ENCODE measurements at regions not wholly inside any gene's neighbourhood (a gene's known extent, or its start where the extent isn't known, plus 50 kb on each side); places are given as distances from the start of the nearest gene placed in this dataset.
"Not testable (repeated sequence)": the region's sequence is repeated elsewhere in the genome, so short reads cannot be mapped to it uniquely, and the experiment has no call there.

GRCh38 chr20:53734006-53734688 lies 140.5 kb upstream of the ZNF217 start:
- Histone ChIP-seq H3K27me3 (ENCODE audit: control insufficient read depth, insufficient read depth, low read length) (no peaks in the 10 kb centered on the region), H3K4me1 (ENCODE audit: control insufficient read depth, insufficient read depth, low read length) (peaks cover 33% of the 10 kb centered on the region), H3K36me3 (ENCODE audit: control insufficient read depth, insufficient read depth, low read length) (no peaks in the 10 kb centered on the region), H3K9me3 (ENCODE audit: control insufficient read depth, low read length) (no peaks in the 10 kb centered on the region), H3K9ac (ENCODE audit: low read length) (no peak overlapping the region), H3K4me3 (ENCODE audit: low read length) (no peak overlapping the region)

DNA sequence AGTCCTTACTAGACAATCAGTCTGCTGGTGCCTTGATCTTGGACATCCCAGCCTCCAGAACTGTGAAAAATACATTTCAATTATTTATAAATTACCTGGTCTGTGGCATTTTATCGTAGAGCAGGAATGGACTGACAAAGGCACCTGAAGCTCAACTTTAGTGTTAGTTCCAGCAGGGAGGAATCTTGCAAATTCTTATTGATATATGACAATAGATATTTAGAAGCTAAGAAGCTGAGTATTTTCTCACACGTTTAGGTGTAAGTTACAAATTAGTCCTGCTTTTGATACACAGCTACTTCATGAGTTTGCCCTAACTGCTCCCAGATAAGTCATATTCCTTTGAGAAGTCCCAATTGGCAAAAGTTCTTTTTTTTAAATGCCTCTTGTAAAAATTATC lies 138.0 kb upstream of the ZNF217 start:
- Histone ChIP-seq H3K36me3 (ENCODE audit: control insufficient read depth, insufficient read depth, low read length) (no peaks in the 10 kb centered on the region), H3K9me3 (ENCODE audit: control insufficient read depth, low read length) (no peaks in the 10 kb centered on the region), H3K9ac (ENCODE audit: low read length) (no peak overlapping the region), H3K27me3 (ENCODE audit: control insufficient read depth, insufficient read depth, low read length) (no peaks in the 10 kb centered on the region), H3K4me1 (ENCODE audit: control insufficient read depth, insufficient read depth, low read length) (peaks cover 9% of the 10 kb centered on the region), H3K4me3 (ENCODE audit: low read length) (no peak overlapping the region)

- H3K27me3 ChIP-seq (ENCODE audit: control insufficient read depth, insufficient read depth, low read length): no peaks in the 10 kb centered on the region
- H3K4me1 ChIP-seq (ENCODE audit: control insufficient read depth, insufficient read depth, low read length): no peaks in the 10 kb centered on the region
- H3K9ac ChIP-seq (ENCODE audit: low read length): no peak overlapping the region
These were observed 134.7 kb upstream of the ZNF217 start for GRCh38 chr20:53728359-53728758.

DNA sequence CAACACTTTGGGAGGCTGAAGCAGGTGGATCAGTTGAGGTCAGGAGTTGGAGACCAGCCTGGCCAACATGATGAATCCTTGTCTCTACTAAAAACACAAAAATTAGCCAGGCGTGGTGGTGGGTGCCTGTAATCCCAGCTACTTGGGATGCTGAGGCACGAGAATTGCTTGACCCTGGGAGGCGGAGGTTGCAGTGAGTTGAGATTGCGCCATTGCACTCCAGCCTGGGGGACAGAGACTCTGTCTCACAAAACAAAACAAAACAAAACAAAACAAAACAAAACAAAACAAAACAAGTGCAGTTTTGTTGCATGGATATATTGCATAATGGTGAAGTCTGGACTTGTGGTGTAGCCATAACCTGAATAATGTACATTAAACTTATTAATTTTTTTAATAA lies 133.6 kb upstream of the ZNF217 start:
- H3K9me3 ChIP-seq (ENCODE audit: control insufficient read depth, low read length); H3K4me3 ChIP-seq (ENCODE audit: low read length); H3K36me3 ChIP-seq (ENCODE audit: control insufficient read depth, insufficient read depth, low read length); H3K27me3 ChIP-seq (ENCODE audit: control insufficient read depth, insufficient read depth, low read length); H3K4me1 ChIP-seq (ENCODE audit: control insufficient read depth, insufficient read depth, low read length); H3K9ac ChIP-seq (ENCODE audit: low read length): not testable (repeated sequence)

More at GRCh38 chr20:53728359-53728758, 134.7 kb upstream of the ZNF217 start:
- Histone ChIP-seq H3K36me3 (ENCODE audit: control insufficient read depth, insufficient read depth, low read length) (no peaks in the 10 kb centered on the region), H3K9me3 (ENCODE audit: control insufficient read depth, low read length) (no peaks in the 10 kb centered on the region), H3K4me3 (ENCODE audit: low read length) (no peak overlapping the region)

- Histone ChIP-seq H3K36me3 (ENCODE audit: control insufficient read depth, insufficient read depth, low read length) (no peaks in the 10 kb centered on the region), H3K9ac (ENCODE audit: low read length) (no peak overlapping the region)
These were observed 131.9 kb upstream of the ZNF217 start for GRCh38 chr20:53725575-53725970.

DNA sequence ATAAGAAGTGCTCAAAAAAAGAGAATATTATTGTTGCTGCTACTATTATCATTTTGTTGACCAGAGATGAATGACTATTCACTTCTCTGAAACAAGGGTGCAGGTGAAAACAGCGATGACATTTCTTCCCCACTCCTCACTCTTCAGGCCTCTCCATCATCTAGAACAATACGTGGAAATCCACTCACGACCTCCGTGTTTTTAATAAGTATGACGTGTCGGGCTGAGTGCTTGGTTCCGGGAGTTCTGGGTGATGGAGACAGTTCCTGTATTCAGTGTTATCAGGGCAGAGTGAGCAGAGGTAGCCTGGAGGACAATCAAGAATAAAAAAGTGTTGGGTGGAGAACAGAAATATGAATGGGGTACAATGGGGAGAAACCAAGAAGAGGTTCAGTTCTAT lies 130.0 kb upstream of the ZNF217 start:
- Histone ChIP-seq H3K36me3 (ENCODE audit: control insufficient read depth, insufficient read depth, low read length) (no peaks in the 10 kb centered on the region), H3K9me3 (ENCODE audit: control insufficient read depth, low read length) (no peaks in the 10 kb centered on the region), H3K4me3 (ENCODE audit: low read length) (no peak overlapping the region), H3K4me1 (ENCODE audit: control insufficient read depth, insufficient read depth, low read length) (no peaks in the 10 kb centered on the region), H3K27me3 (ENCODE audit: control insufficient read depth, insufficient read depth, low read length) (no peaks in the 10 kb centered on the region), H3K9ac (ENCODE audit: low read length) (no peak overlapping the region)

More at GRCh38 chr20:53725575-53725970, 131.9 kb upstream of the ZNF217 start:
- H3K27me3 ChIP-seq (ENCODE audit: control insufficient read depth, insufficient read depth, low read length): no peaks in the 10 kb centered on the region
- H3K4me3 ChIP-seq (ENCODE audit: low read length): no peak overlapping the region
- H3K4me1 ChIP-seq (ENCODE audit: control insufficient read depth, insufficient read depth, low read length): no peaks in the 10 kb centered on the region
- H3K9me3 ChIP-seq (ENCODE audit: control insufficient read depth, low read length): no peaks in the 10 kb centered on the region

- Histone ChIP-seq H3K27me3 (ENCODE audit: control insufficient read depth, insufficient read depth, low read length) (no peaks in the 10 kb centered on the region), H3K9me3 (ENCODE audit: control insufficient read depth, low read length) (no peaks in the 10 kb centered on the region), H3K36me3 (ENCODE audit: control insufficient read depth, insufficient read depth, low read length) (no peaks in the 10 kb centered on the region), H3K4me1 (ENCODE audit: control insufficient read depth, insufficient read depth, low read length) (no peaks in the 10 kb centered on the region), H3K9ac (ENCODE audit: low read length) (no peak overlapping the region), H3K4me3 (ENCODE audit: low read length) (no peak overlapping the region)
These were observed 129.4 kb upstream of the ZNF217 start for GRCh38 chr20:53723045-53723444.

DNA sequence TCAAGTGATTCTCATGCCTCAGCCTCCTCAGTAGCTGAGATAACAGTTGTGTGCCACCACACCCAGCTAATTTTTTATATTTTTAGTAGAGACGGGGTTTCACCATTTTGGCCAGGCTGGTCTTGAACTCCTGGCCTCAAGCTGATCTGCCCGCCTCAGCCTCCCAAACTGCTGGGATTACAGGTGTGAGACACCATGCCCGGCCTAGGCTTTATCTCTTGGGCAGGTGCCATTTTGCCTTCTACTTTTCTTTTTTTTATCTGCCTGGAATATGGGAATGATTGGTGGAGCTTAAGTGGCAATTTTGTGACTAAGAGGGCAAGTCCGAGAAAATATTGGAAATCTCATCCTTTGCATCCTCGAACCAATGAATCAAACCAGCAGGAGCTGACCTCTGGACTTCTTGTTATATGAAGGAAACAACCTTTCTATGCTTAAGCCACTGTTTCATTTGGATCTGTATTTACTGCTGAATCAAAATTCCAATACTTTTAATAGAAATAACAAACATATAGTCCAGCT lies 128.9 kb upstream of the ZNF217 start:
- Histone ChIP-seq H3K4me3 (ENCODE audit: low read length) (no peak overlapping the region), H3K27me3 (ENCODE audit: control insufficient read depth, insufficient read depth, low read length) (no peaks in the 10 kb centered on the region), H3K36me3 (ENCODE audit: control insufficient read depth, insufficient read depth, low read length) (no peaks in the 10 kb centered on the region), H3K4me1 (ENCODE audit: control insufficient read depth, insufficient read depth, low read length) (no peaks in the 10 kb centered on the region), H3K9me3 (ENCODE audit: control insufficient read depth, low read length) (no peaks in the 10 kb centered on the region), H3K9ac (ENCODE audit: low read length) (no peak overlapping the region)

GRCh38 chr20:53721445-53721963 lies 127.9 kb upstream of the ZNF217 start:
- not testable (repeated sequence) for H3K27me3 ChIP-seq (ENCODE audit: control insufficient read depth, insufficient read depth, low read length); H3K9me3 ChIP-seq (ENCODE audit: control insufficient read depth, low read length); H3K9ac ChIP-seq (ENCODE audit: low read length); H3K4me1 ChIP-seq (ENCODE audit: control insufficient read depth, insufficient read depth, low read length); H3K4me3 ChIP-seq (ENCODE audit: low read length); H3K36me3 ChIP-seq (ENCODE audit: control insufficient read depth, insufficient read depth, low read length)

- H3K9ac ChIP-seq (ENCODE audit: low read length); H3K4me1 ChIP-seq (ENCODE audit: control insufficient read depth, insufficient read depth, low read length): not testable (repeated sequence)
These were observed 125.6 kb upstream of the ZNF217 start for GRCh38 chr20:53719171-53719803.

DNA sequence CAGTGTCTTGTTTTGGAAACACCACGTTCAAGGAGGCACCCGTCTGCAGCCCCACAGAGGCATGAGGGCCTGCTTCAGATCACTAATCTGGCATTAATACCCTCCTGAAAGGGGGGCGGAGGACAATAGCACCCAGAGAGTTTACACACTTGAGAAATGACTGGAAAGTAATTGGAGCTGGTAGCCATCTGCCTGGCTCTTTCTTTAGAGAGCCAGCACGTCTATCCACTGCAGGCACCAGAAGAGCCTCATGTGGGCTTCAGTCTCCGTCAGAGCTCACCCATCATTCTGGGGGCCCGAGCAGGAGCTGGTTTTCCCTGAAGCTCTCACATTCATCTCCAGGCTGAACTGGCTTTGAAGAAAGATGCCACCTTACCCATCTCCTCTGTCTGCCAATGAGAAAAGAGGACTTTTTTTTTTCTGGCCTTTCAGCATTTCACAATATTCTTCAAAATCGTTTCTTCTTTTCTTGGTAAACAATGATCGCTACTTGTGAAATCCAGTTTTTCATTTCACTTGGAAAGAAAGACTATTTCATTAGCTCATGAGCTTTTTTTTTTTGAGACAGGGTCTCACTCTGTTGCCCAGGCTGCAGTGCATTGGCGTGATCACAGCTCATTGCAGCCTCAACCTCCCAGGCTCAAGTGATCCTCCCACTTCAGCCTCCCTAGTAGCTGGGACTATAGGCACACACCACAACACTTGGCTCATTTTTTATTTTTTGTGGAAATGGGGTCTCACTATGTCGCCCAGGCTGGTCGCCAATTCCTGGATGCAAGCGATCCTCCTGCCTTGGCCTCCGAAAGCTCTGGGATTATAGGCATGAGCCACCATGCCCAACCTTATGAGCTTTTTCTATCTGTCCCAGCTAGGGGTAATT lies 124.7 kb upstream of the ZNF217 start:
- H3K36me3 ChIP-seq (ENCODE audit: control insufficient read depth, insufficient read depth, low read length): no peaks in the 10 kb centered on the region
- no peaks in the 10 kb centered on the region for H3K27me3 ChIP-seq (ENCODE audit: control insufficient read depth, insufficient read depth, low read length)
- no peaks in the 10 kb centered on the region for H3K9me3 ChIP-seq (ENCODE audit: control insufficient read depth, low read length)
- no peak overlapping the region for H3K4me3 ChIP-seq (ENCODE audit: low read length)
- H3K9ac ChIP-seq (ENCODE audit: low read length): no peak overlapping the region
- no peaks in the 10 kb centered on the region for H3K4me1 ChIP-seq (ENCODE audit: control insufficient read depth, insufficient read depth, low read length)

More at GRCh38 chr20:53719171-53719803, 125.6 kb upstream of the ZNF217 start:
- not testable (repeated sequence) for H3K4me3 ChIP-seq (ENCODE audit: low read length); H3K9me3 ChIP-seq (ENCODE audit: control insufficient read depth, low read length); H3K27me3 ChIP-seq (ENCODE audit: control insufficient read depth, insufficient read depth, low read length); H3K36me3 ChIP-seq (ENCODE audit: control insufficient read depth, insufficient read depth, low read length)

- Histone ChIP-seq H3K4me1 (ENCODE audit: control insufficient read depth, insufficient read depth, low read length) (no peaks in the 10 kb centered on the region), H3K27me3 (ENCODE audit: control insufficient read depth, insufficient read depth, low read length) (no peaks in the 10 kb centered on the region), H3K9ac (ENCODE audit: low read length) (no peak overlapping the region), H3K36me3 (ENCODE audit: control insufficient read depth, insufficient read depth, low read length) (no peaks in the 10 kb centered on the region), H3K9me3 (ENCODE audit: control insufficient read depth, low read length) (no peaks in the 10 kb centered on the region), H3K4me3 (ENCODE audit: low read length) (no peak overlapping the region)
These were observed 122.8 kb upstream of the ZNF217 start for GRCh38 chr20:53716395-53716794.
